ENCODE measurements at regions not wholly inside any gene's neighbourhood (a gene's known extent, or its start where the extent isn't known, plus 50 kb on each side); places are given as distances from the start of the nearest gene placed in this dataset.
A peak's percentile ranks its signal among the peaks of the same experiment; 100 is the strongest.

GRCh38 chr10:57014758-57015157, 653.7 kb upstream of the ZWINT start:
- ChIA-PET CTCF (no interaction called here), POLR2A (no interaction called here)
- no peak overlapping the region for H3K4me3 ChIP-seq (ENCODE audit: control insufficient read depth in 1 of 7, extremely low read depth in 1 of 7, insufficient read depth in 4 of 7, low read depth in 2 of 7, low read length in 6 of 7)
- DNase-seq: no peak
- no peaks in the 10 kb centered on the region for H3K36me3 ChIP-seq (ENCODE audit: control insufficient read depth in 4 of 4, insufficient read depth in 4 of 4, low read length in 3 of 4)
- no peaks in the 10 kb centered on the region for H3K9me3 ChIP-seq (ENCODE audit: control extremely low read depth in 1 of 5, control insufficient read depth in 4 of 5, insufficient read depth in 2 of 5, low read depth in 1 of 5, low read length in 4 of 5)
- H3K4me1 ChIP-seq (ENCODE audit: control extremely low read depth in 1 of 4, control insufficient read depth in 4 of 4, insufficient read depth in 4 of 4, low read length in 3 of 4): no peaks in the 10 kb centered on the region
- no peaks in the 10 kb centered on the region for H3K27me3 ChIP-seq (replicated peaks in 2 of 5; ENCODE audit: control insufficient read depth in 4 of 5, insufficient read depth in 5 of 5, low read length in 4 of 5)
- no CpG with 5 or more reads among the region's 3 CpGs for WGBS (ENCODE audit: insufficient coverage)
- no peak overlapping the region for H3K27ac ChIP-seq (ENCODE audit: insufficient read depth in 1 of 2, low read depth in 1 of 2, low read length in 2 of 2, poor library complexity in 1 of 2, severe bottlenecking in 2 of 2)

- H3K4me3 ChIP-seq (ENCODE audit: control insufficient read depth in 1 of 7, extremely low read depth in 1 of 7, insufficient read depth in 4 of 7, low read depth in 2 of 7, low read length in 6 of 7): no peak overlapping the region
- POLR2A ChIA-PET: no interaction called here
- DNase-seq: no peak
- no peaks in the 10 kb centered on the region for H3K27me3 ChIP-seq (replicated peaks in 2 of 5; ENCODE audit: control insufficient read depth in 4 of 5, insufficient read depth in 5 of 5, low read length in 4 of 5)
- WGBS (ENCODE audit: insufficient coverage): 94% methylated on average over 2 of the region's 2 CpGs
- no peaks in the 10 kb centered on the region for H3K4me1 ChIP-seq (ENCODE audit: control extremely low read depth in 1 of 4, control insufficient read depth in 4 of 4, insufficient read depth in 4 of 4, low read length in 3 of 4)
- no peaks in the 10 kb centered on the region for H3K36me3 ChIP-seq (ENCODE audit: control insufficient read depth in 4 of 4, insufficient read depth in 4 of 4, low read length in 3 of 4)
- no peak overlapping the region for H3K27ac ChIP-seq (ENCODE audit: insufficient read depth in 1 of 2, low read depth in 1 of 2, low read length in 2 of 2, poor library complexity in 1 of 2, severe bottlenecking in 2 of 2)
- CTCF ChIA-PET: no interaction called here
- no peaks in the 10 kb centered on the region for H3K9me3 ChIP-seq (ENCODE audit: control extremely low read depth in 1 of 5, control insufficient read depth in 4 of 5, insufficient read depth in 2 of 5, low read depth in 1 of 5, low read length in 4 of 5)
These were observed 647.1 kb upstream of the ZWINT start for GRCh38 chr10:57008189-57008588.

- H3K4me1 ChIP-seq (ENCODE audit: control extremely low read depth in 1 of 4, control insufficient read depth in 4 of 4, insufficient read depth in 4 of 4, low read length in 3 of 4): no peaks in the 10 kb centered on the region
- no peak for DNase-seq
- no CpG with 5 or more reads among the region's 3 CpGs for WGBS (ENCODE audit: insufficient coverage)
- no peaks in the 10 kb centered on the region for H3K27me3 ChIP-seq (replicated peaks in 2 of 5; ENCODE audit: control insufficient read depth in 4 of 5, insufficient read depth in 5 of 5, low read length in 4 of 5)
- no peaks in the 10 kb centered on the region for H3K36me3 ChIP-seq (ENCODE audit: control insufficient read depth in 4 of 4, insufficient read depth in 4 of 4, low read length in 3 of 4)
- H3K4me3 ChIP-seq (ENCODE audit: control insufficient read depth in 1 of 7, extremely low read depth in 1 of 7, insufficient read depth in 4 of 7, low read depth in 2 of 7, low read length in 6 of 7): no peak overlapping the region
- no peak overlapping the region for H3K27ac ChIP-seq (ENCODE audit: insufficient read depth in 1 of 2, low read depth in 1 of 2, low read length in 2 of 2, poor library complexity in 1 of 2, severe bottlenecking in 2 of 2)
- POLR2A ChIA-PET: no interaction called here
- H3K9me3 ChIP-seq (ENCODE audit: control extremely low read depth in 1 of 5, control insufficient read depth in 4 of 5, insufficient read depth in 2 of 5, low read depth in 1 of 5, low read length in 4 of 5): no peaks in the 10 kb centered on the region
- CTCF ChIA-PET: no interaction called here
These were observed 630.6 kb upstream of the ZWINT start for GRCh38 chr10:56991591-56992069.

- 92% methylated on average over 2 of the region's 2 CpGs for WGBS (ENCODE audit: insufficient coverage)
- H3K36me3 ChIP-seq (ENCODE audit: control insufficient read depth in 4 of 4, insufficient read depth in 4 of 4, low read length in 3 of 4): no peaks in the 10 kb centered on the region
- ChIA-PET POLR2A (no interaction called here), CTCF (no interaction called here)
- DNase-seq: no peak
- H3K4me3 ChIP-seq (ENCODE audit: control insufficient read depth in 1 of 7, extremely low read depth in 1 of 7, insufficient read depth in 4 of 7, low read depth in 2 of 7, low read length in 6 of 7): no peak overlapping the region
- H3K9me3 ChIP-seq (ENCODE audit: control extremely low read depth in 1 of 5, control insufficient read depth in 4 of 5, insufficient read depth in 2 of 5, low read depth in 1 of 5, low read length in 4 of 5): no peaks in the 10 kb centered on the region
- H3K27me3 ChIP-seq (replicated peaks in 2 of 5; ENCODE audit: control insufficient read depth in 4 of 5, insufficient read depth in 5 of 5, low read length in 4 of 5): no peaks in the 10 kb centered on the region
- no peaks in the 10 kb centered on the region for H3K4me1 ChIP-seq (ENCODE audit: control extremely low read depth in 1 of 4, control insufficient read depth in 4 of 4, insufficient read depth in 4 of 4, low read length in 3 of 4)
- H3K27ac ChIP-seq (ENCODE audit: insufficient read depth in 1 of 2, low read depth in 1 of 2, low read length in 2 of 2, poor library complexity in 1 of 2, severe bottlenecking in 2 of 2): peak overlapping the region in 1 of 2 experiments; percentile 14
These were observed 614.5 kb upstream of the ZWINT start for GRCh38 chr10:56975513-56975912.

- DNase-seq: no peak
- ChIA-PET POLR2A (no interaction called here), CTCF (no interaction called here)
- H3K4me1 ChIP-seq (ENCODE audit: control extremely low read depth in 1 of 4, control insufficient read depth in 4 of 4, insufficient read depth in 4 of 4, low read length in 3 of 4): no peaks in the 10 kb centered on the region
- H3K9me3 ChIP-seq (ENCODE audit: control extremely low read depth in 1 of 5, control insufficient read depth in 4 of 5, insufficient read depth in 2 of 5, low read depth in 1 of 5, low read length in 4 of 5): no peaks in the 10 kb centered on the region
- H3K27me3 ChIP-seq (replicated peaks in 2 of 5; ENCODE audit: control insufficient read depth in 4 of 5, insufficient read depth in 5 of 5, low read length in 4 of 5): no peaks in the 10 kb centered on the region
- H3K27ac ChIP-seq (ENCODE audit: insufficient read depth in 1 of 2, low read depth in 1 of 2, low read length in 2 of 2, poor library complexity in 1 of 2, severe bottlenecking in 2 of 2): no peak overlapping the region
- H3K36me3 ChIP-seq (ENCODE audit: control insufficient read depth in 4 of 4, insufficient read depth in 4 of 4, low read length in 3 of 4): no peaks in the 10 kb centered on the region
- no peak overlapping the region for H3K4me3 ChIP-seq (ENCODE audit: control insufficient read depth in 1 of 7, extremely low read depth in 1 of 7, insufficient read depth in 4 of 7, low read depth in 2 of 7, low read length in 6 of 7)
These were observed 612.7 kb upstream of the ZWINT start for GRCh38 chr10:56973766-56974165.

- no CpG with 5 or more reads among the region's 2 CpGs for WGBS (ENCODE audit: insufficient coverage)
- Histone ChIP-seq H3K27ac (ENCODE audit: insufficient read depth in 1 of 2, low read depth in 1 of 2, low read length in 2 of 2, poor library complexity in 1 of 2, severe bottlenecking in 2 of 2) (no peak overlapping the region), H3K9me3 (ENCODE audit: control extremely low read depth in 1 of 5, control insufficient read depth in 4 of 5, insufficient read depth in 2 of 5, low read depth in 1 of 5, low read length in 4 of 5) (no peaks in the 10 kb centered on the region), H3K4me1 (ENCODE audit: control extremely low read depth in 1 of 4, control insufficient read depth in 4 of 4, insufficient read depth in 4 of 4, low read length in 3 of 4) (no peaks in the 10 kb centered on the region), H3K4me3 (ENCODE audit: control insufficient read depth in 1 of 7, extremely low read depth in 1 of 7, insufficient read depth in 4 of 7, low read depth in 2 of 7, low read length in 6 of 7) (no peak overlapping the region), H3K27me3 (replicated peaks in 2 of 5; ENCODE audit: control insufficient read depth in 4 of 5, insufficient read depth in 5 of 5, low read length in 4 of 5) (no peaks in the 10 kb centered on the region), H3K36me3 (ENCODE audit: control insufficient read depth in 4 of 4, insufficient read depth in 4 of 4, low read length in 3 of 4) (no peaks in the 10 kb centered on the region)
- no peak for DNase-seq
- ChIA-PET POLR2A (no interaction called here), CTCF (no interaction called here)
These were observed 582.2 kb upstream of the ZWINT start for GRCh38 chr10:56943221-56943755.

- Histone ChIP-seq H3K4me3 (ENCODE audit: control insufficient read depth in 1 of 7, extremely low read depth in 1 of 7, insufficient read depth in 4 of 7, low read depth in 2 of 7, low read length in 6 of 7) (no peak overlapping the region), H3K4me1 (ENCODE audit: control extremely low read depth in 1 of 4, control insufficient read depth in 4 of 4, insufficient read depth in 4 of 4, low read length in 3 of 4) (no peaks in the 10 kb centered on the region), H3K27me3 (replicated peaks in 2 of 5; ENCODE audit: control insufficient read depth in 4 of 5, insufficient read depth in 5 of 5, low read length in 4 of 5) (no peaks in the 10 kb centered on the region), H3K27ac (ENCODE audit: insufficient read depth in 1 of 2, low read depth in 1 of 2, low read length in 2 of 2, poor library complexity in 1 of 2, severe bottlenecking in 2 of 2) (no peak overlapping the region), H3K9me3 (ENCODE audit: control extremely low read depth in 1 of 5, control insufficient read depth in 4 of 5, insufficient read depth in 2 of 5, low read depth in 1 of 5, low read length in 4 of 5) (peaks cover 0 to 8% (median 0%) of the 10 kb centered on the region in 5 experiments), H3K36me3 (ENCODE audit: control insufficient read depth in 4 of 4, insufficient read depth in 4 of 4, low read length in 3 of 4) (no peaks in the 10 kb centered on the region)
- ChIA-PET CTCF (no interaction called here), POLR2A (no interaction called here)
- no peak for DNase-seq
- WGBS (ENCODE audit: insufficient coverage): 98% methylated on average over 4 of the region's 4 CpGs
These were observed 573.5 kb upstream of the ZWINT start for GRCh38 chr10:56934515-56934914.
